ENCODE measurements at regions not wholly inside any gene's neighbourhood (a gene's known extent, or its start where the extent isn't known, plus 50 kb on each side); places are given as distances from the start of the nearest gene placed in this dataset.

DNA sequence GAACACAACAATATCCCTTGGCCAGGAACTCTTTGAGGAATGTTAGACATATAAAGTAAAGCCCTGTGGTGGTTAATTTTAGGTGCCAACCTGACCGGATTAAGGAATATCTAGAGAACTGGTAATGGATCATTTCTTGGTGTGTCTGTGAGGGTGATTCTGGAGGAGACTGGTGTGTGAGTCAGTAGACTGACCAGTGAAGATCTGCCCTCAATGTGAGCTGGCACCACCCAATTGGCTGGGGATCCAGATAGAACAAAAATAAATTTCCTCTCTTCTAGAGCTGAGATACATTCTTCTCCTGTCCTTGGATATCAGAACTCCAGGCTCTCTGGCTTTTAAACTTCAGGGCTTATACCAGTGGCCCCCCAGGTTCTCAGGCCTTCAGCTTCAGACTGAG is 56.2 kb upstream of the TNPO1 start:
- TF ChIP-seq, protein P1, sequence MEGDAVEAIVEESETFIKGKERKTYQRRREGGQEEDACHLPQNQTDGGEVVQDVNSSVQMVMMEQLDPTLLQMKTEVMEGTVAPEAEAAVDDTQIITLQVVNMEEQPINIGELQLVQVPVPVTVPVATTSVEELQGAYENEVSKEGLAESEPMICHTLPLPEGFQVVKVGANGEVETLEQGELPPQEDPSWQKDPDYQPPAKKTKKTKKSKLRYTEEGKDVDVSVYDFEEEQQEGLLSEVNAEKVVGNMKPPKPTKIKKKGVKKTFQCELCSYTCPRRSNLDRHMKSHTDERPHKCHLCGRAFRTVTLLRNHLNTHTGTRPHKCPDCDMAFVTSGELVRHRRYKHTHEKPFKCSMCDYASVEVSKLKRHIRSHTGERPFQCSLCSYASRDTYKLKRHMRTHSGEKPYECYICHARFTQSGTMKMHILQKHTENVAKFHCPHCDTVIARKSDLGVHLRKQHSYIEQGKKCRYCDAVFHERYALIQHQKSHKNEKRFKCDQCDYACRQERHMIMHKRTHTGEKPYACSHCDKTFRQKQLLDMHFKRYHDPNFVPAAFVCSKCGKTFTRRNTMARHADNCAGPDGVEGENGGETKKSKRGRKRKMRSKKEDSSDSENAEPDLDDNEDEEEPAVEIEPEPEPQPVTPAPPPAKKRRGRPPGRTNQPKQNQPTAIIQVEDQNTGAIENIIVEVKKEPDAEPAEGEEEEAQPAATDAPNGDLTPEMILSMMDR (conservative IDR thresholded peaks at IDR 0.05; ENCODE audit: low read length): no peak
- DNase-seq (ENCODE audit: low read depth): peak; percentile 2
- no peak overlapping the region for H3K4me3 ChIP-seq (ENCODE audit: low read length)

DNA sequence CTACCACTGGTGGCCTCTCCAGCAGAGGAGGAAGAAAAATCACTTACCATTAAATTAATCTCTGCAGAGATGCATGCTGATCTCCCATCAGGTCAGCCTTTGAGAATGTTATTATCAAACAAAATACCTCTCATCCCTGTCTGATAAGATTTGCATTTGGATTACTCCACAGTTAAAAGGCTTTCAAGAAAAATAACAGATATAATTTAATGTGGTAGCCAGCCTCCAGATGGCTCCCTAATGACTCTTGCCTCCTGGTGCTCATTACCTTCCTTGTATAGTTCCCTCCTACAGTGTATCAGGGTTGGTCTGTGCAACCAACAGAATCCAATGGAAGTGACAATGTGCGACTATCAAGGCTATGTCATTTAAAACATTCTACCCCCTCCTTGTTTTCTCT is 63.6 kb upstream of the TNPO1 start:
- TF ChIP-seq, protein P1 (conservative IDR thresholded peaks at IDR 0.05; ENCODE audit: low read length): no peak
- DNase-seq (ENCODE audit: low read depth): no peak
- no peak overlapping the region for H3K4me3 ChIP-seq (ENCODE audit: low read length)

DNA sequence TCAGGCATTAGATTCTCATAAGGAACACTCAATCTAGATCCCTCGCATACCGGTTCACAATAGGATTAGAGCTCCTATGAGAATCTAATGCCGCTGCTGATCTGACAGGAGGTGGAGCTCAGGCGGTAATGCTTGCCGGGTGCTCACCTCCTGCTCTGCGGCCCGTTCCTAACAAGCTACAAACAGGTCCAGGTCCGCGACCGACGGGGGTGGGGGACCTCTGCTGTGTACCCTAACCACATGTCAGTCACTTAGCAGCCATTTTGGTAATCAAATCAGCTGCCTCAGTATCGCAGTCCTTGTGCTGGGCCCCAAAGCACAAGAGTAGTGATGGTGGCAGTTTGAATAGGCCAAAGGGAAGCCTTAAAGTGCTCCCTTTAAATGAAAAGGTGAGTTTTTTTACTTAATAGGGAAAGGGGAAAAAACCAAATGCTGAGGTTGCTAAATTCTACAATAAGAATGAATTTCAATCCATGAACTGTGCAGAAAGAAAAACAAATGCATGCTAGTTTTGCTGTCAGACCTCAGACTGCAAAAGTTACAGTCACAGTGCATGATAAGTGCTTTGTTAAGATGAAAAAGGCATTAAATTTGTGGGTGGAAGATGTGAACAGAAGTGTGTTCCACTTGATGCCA is 67.0 kb upstream of the TNPO1 start:
- no peak for DNase-seq (ENCODE audit: low read depth)
- H3K4me3 ChIP-seq (ENCODE audit: low read length): no peak overlapping the region
- TF ChIP-seq, protein P1 (conservative IDR thresholded peaks at IDR 0.05; ENCODE audit: low read length): no peak

DNA sequence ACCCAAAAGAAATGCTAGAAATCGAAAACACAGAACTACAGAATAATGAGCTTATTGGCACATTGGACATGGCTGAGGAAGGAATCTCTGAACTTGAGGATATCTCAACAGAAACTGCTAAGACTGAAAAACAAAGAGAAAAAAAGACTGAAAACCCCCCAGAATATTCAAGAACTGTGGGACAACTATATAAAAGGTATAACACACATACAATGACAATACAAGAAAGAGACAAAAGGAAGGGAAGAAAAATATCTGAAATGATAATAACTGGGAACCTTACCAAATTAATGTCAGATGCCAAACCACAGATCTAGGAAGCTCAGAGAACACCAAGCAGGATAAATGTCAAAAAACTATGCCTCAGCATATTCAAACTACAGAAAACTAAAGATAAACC is 68.6 kb upstream of the TNPO1 start:
- H3K4me3 ChIP-seq (ENCODE audit: low read length): no peak overlapping the region
- TF ChIP-seq, protein P1 (conservative IDR thresholded peaks at IDR 0.05; ENCODE audit: low read length): no peak
- DNase-seq (ENCODE audit: low read depth): no peak

DNA sequence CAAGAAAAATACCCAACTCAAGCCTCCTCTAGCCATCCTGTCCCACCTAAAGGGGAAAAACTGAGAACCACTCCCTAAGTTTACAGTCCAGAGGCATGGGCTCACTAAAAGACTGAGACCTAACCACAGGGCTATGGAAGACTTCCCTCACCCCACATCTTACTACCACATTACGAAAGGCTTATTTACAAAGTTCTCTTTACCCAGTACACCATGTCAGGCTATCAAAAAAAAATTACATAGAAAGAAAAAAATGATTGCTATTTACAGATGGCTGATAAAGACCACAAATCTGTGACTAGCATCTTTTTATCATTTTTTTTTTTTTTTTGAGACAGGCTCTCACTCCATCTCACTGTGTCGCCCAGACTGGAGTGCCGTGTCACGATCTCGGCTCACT is 69.7 kb upstream of the TNPO1 start:
- TF ChIP-seq, protein P1 (conservative IDR thresholded peaks at IDR 0.05; ENCODE audit: low read length): no peak
- peak; percentile 8 for DNase-seq (ENCODE audit: low read depth)
- H3K4me3 ChIP-seq (ENCODE audit: low read length): no peak overlapping the region

DNA sequence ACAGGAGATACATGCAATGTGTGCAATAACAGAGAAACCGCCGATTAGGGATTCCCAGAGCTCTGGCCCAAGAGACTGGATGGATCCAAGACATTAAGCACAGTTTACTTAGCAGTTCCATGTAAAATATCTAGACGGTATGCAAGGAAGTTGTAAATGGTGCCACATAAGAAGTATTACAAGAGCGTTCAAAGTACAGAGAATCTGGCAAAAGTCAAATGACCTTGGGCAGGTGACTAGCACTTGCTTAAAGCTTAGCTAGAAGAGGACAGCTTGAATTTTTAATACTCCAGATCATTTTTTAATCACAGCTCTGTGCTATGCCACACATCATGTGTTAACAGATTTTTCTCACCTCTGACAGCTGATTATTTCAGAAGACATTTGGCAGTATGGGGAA is 72.3 kb upstream of the TNPO1 start:
- no peak overlapping the region for H3K4me3 ChIP-seq (ENCODE audit: low read length)
- TF ChIP-seq, protein P1 (conservative IDR thresholded peaks at IDR 0.05; ENCODE audit: low read length): no peak
- no peak for DNase-seq (ENCODE audit: low read depth)

DNA sequence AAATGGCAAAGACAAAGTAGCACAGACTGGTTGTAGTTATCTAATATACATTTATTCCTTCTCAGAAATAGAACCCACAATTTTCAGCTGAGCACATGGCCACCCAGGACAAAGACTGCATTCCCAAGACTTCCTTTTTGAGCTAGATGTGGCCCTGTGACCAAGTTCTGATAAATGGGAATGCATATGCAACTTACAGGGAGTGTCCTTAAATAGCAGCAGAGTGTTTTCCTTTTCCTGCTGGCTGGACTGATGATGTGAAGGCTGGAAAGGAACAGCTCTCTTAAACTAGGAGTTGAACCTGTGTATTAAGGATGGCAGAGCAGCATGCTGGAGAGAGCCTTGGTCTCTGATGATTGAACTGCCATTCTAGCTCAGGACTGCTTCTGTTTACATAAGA is 74.7 kb upstream of the TNPO1 start:
- DNase-seq (ENCODE audit: low read depth): no peak
- no peak overlapping the region for H3K4me3 ChIP-seq (ENCODE audit: low read length)
- TF ChIP-seq, protein P1 (conservative IDR thresholded peaks at IDR 0.05; ENCODE audit: low read length): no peak
